OCI-LY7 (cell line): ENCODE measurements at regions not wholly inside any gene's neighbourhood (a gene's known extent, or its start where the extent isn't known, plus 50 kb on each side); places are given as distances from the start of the nearest gene placed in this dataset.

Experiments used
- CTCF ChIP-seq: fragments of 200-600 bp; sonication (generic); conservative IDR thresholded peaks from 2 replicates; pipeline ENCODE4 v1.5.1; 2014; ENCODE audit warnings: mild to moderate bottlenecking, antibody characterized with exemption, low read length, moderate library complexity, mixed read lengths
- EZH2phosphoT487 ChIP-seq: fragments of 200-600 bp; sonication (generic); IDR thresholded peaks from 2 replicates; pipeline ENCODE4 v1.6.1; 2018; ENCODE audit warnings: low read depth, borderline replicate concordance, mild to moderate bottlenecking, mixed run types, antibody characterized with exemption, low read length, moderate library complexity, mixed read lengths

DNA sequence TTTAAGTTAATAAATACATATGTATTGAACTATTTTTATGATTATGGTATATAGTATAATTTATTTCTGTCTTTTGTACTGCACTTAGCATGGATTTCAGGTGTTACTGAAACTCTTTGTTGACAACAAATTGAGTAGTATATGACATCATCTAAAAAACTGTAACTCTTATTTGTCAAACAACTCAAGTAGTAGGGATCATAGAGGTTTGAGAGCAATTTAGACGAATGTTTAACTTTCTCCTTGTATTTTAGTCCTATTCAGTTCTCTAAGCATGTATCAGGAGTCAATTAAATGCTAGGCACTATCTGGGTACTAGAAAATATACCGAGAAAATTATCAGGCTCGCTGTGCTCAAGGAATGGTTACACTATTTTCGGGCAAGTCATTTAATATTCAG is 595.2 kb downstream of the METTL15 start:
- no peak for TF ChIP-seq CTCF
- TF ChIP-seq EZH2phosphoT487, result no peak
